ENCODE measurements at regions not wholly inside any gene's neighbourhood (a gene's known extent, or its start where the extent isn't known, plus 50 kb on each side); places are given as distances from the start of the nearest gene placed in this dataset.

DNA sequence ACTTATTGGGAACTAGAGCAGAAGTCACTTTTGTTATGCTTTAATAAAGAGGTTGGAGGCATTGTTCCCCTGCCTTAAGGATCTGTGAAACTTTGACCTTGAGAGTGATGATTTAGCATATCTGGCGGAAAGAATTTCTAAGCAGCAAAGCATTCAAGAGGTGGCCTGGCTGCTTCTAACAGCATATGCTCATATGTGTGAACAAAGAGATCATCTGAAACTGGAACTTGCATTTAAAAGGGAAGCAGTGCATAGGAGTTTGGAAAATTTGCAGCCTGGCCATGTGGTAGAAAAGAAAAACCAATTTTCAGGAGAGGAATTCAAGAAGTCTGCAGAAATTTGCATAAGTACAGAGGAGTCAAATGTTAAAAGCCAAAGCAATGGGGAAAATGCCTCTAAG is 56.4 kb upstream of the GOLIM4 start:
- TF ChIP-seq POLR2A (IDR thresholded peaks at IDR 0.05) = no peak
- TF ChIP-seq, protein P1, sequence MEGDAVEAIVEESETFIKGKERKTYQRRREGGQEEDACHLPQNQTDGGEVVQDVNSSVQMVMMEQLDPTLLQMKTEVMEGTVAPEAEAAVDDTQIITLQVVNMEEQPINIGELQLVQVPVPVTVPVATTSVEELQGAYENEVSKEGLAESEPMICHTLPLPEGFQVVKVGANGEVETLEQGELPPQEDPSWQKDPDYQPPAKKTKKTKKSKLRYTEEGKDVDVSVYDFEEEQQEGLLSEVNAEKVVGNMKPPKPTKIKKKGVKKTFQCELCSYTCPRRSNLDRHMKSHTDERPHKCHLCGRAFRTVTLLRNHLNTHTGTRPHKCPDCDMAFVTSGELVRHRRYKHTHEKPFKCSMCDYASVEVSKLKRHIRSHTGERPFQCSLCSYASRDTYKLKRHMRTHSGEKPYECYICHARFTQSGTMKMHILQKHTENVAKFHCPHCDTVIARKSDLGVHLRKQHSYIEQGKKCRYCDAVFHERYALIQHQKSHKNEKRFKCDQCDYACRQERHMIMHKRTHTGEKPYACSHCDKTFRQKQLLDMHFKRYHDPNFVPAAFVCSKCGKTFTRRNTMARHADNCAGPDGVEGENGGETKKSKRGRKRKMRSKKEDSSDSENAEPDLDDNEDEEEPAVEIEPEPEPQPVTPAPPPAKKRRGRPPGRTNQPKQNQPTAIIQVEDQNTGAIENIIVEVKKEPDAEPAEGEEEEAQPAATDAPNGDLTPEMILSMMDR (IDR thresholded peaks at IDR 0.05) = no peak

Measured in right lobe of liver (tissue), 4 donors.